ENCODE measurements at regions not wholly inside any gene's neighbourhood (a gene's known extent, or its start where the extent isn't known, plus 50 kb on each side); places are given as distances from the start of the nearest gene placed in this dataset.

- Histone ChIP-seq H3K9me3 (ENCODE audit: control insufficient read depth in 2 of 2, low read length in 2 of 2) (no peaks in the 10 kb centered on the region), H3K27ac (ENCODE audit: insufficient read depth, low read length, poor library complexity, severe bottlenecking) (no peak overlapping the region), H3K27me3 (ENCODE audit: control insufficient read depth, insufficient read depth, low read length) (no peaks in the 10 kb centered on the region), H3K4me3 (ENCODE audit: low read depth, low read length) (no peak overlapping the region), H3K4me1 (ENCODE audit: control insufficient read depth, insufficient read depth, low read length, poor library complexity, severe bottlenecking) (no peaks in the 10 kb centered on the region), H3K36me3 (ENCODE audit: control insufficient read depth, insufficient read depth, low read length) (no peaks in the 10 kb centered on the region)
- Mint-ChIP-seq H3K27me3 (no peaks in the 10 kb centered on the region), H3K9me3 (no peaks in the 10 kb centered on the region), H3K4me1 (no peaks in the 10 kb centered on the region), H3K4me3 (no peak overlapping the region), H3K27ac (peak overlapping the region in 1 of 3 donors; percentile 8), H3K36me3 (no peaks in the 10 kb centered on the region)
- DNase-seq (no peak), ATAC-seq (ENCODE audit: low read depth in 2 of 2) (no peak)
Measured at GRCh38 chr22:48053973-48054372, 1291.5 kb downstream of the TBC1D22A start.

- peaks cover 2% of the 10 kb centered on the region for H3K27me3 Mint-ChIP-seq
- no peak overlapping the region for H3K4me3 ChIP-seq (ENCODE audit: low read depth, low read length)
- no peaks in the 10 kb centered on the region for H3K36me3 ChIP-seq (ENCODE audit: control insufficient read depth, insufficient read depth, low read length)
- no peaks in the 10 kb centered on the region for H3K27me3 ChIP-seq (ENCODE audit: control insufficient read depth, insufficient read depth, low read length)
- no peak overlapping the region for H3K27ac Mint-ChIP-seq
- no peaks in the 10 kb centered on the region for H3K9me3 Mint-ChIP-seq
- H3K4me1 Mint-ChIP-seq, result no peaks in the 10 kb centered on the region
- DNase-seq (no peak), ATAC-seq (ENCODE audit: low read depth in 2 of 2) (no peak)
- no peak overlapping the region for H3K4me3 Mint-ChIP-seq
- H3K9me3 ChIP-seq (ENCODE audit: control insufficient read depth in 2 of 2, low read length in 2 of 2), result no peaks in the 10 kb centered on the region
- H3K27ac ChIP-seq (ENCODE audit: insufficient read depth, low read length, poor library complexity, severe bottlenecking), result no peak overlapping the region
- no peaks in the 10 kb centered on the region for H3K4me1 ChIP-seq (ENCODE audit: control insufficient read depth, insufficient read depth, low read length, poor library complexity, severe bottlenecking)
- no peaks in the 10 kb centered on the region for H3K36me3 Mint-ChIP-seq
Measured at GRCh38 chr22:48053486-48053885, 1291.0 kb downstream of the TBC1D22A start.

GRCh38 chr22:48052621-48052890 lies 1290.1 kb downstream of the TBC1D22A start:
- DNase-seq (no peak), ATAC-seq (ENCODE audit: low read depth in 2 of 2) (no peak)
- H3K9me3 ChIP-seq (ENCODE audit: control insufficient read depth in 2 of 2, low read length in 2 of 2), result no peaks in the 10 kb centered on the region
- Mint-ChIP-seq H3K4me1 (no peaks in the 10 kb centered on the region), H3K9me3 (no peaks in the 10 kb centered on the region), H3K36me3 (no peaks in the 10 kb centered on the region), H3K27me3 (peaks cover 4% of the 10 kb centered on the region), H3K27ac (no peak overlapping the region), H3K4me3 (no peak overlapping the region)
- H3K36me3 ChIP-seq (ENCODE audit: control insufficient read depth, insufficient read depth, low read length), result no peaks in the 10 kb centered on the region
- no peak overlapping the region for H3K4me3 ChIP-seq (ENCODE audit: low read depth, low read length)
- no peaks in the 10 kb centered on the region for H3K27me3 ChIP-seq (ENCODE audit: control insufficient read depth, insufficient read depth, low read length)
- H3K4me1 ChIP-seq (ENCODE audit: control insufficient read depth, insufficient read depth, low read length, poor library complexity, severe bottlenecking), result no peaks in the 10 kb centered on the region
- no peak overlapping the region for H3K27ac ChIP-seq (ENCODE audit: insufficient read depth, low read length, poor library complexity, severe bottlenecking)

- Mint-ChIP-seq H3K36me3 (no peaks in the 10 kb centered on the region), H3K9me3 (no peaks in the 10 kb centered on the region), H3K4me3 (no peak overlapping the region), H3K4me1 (no peaks in the 10 kb centered on the region), H3K27me3 (peaks cover 4% of the 10 kb centered on the region), H3K27ac (no peak overlapping the region)
- no peak overlapping the region for H3K4me3 ChIP-seq (ENCODE audit: low read depth, low read length)
- no peaks in the 10 kb centered on the region for H3K36me3 ChIP-seq (ENCODE audit: control insufficient read depth, insufficient read depth, low read length)
- H3K27me3 ChIP-seq (ENCODE audit: control insufficient read depth, insufficient read depth, low read length), result no peaks in the 10 kb centered on the region
- ATAC-seq (ENCODE audit: low read depth in 2 of 2) (no peak), DNase-seq (no peak)
- H3K27ac ChIP-seq (ENCODE audit: insufficient read depth, low read length, poor library complexity, severe bottlenecking), result no peak overlapping the region
- no peaks in the 10 kb centered on the region for H3K4me1 ChIP-seq (ENCODE audit: control insufficient read depth, insufficient read depth, low read length, poor library complexity, severe bottlenecking)
- no peaks in the 10 kb centered on the region for H3K9me3 ChIP-seq (ENCODE audit: control insufficient read depth in 2 of 2, low read length in 2 of 2)
Measured at GRCh38 chr22:48051796-48052620, 1289.6 kb downstream of the TBC1D22A start.

- Mint-ChIP-seq H3K27me3 (peaks cover 4% of the 10 kb centered on the region), H3K36me3 (no peaks in the 10 kb centered on the region), H3K4me1 (no peaks in the 10 kb centered on the region), H3K4me3 (no peak overlapping the region), H3K9me3 (no peaks in the 10 kb centered on the region), H3K27ac (no peak overlapping the region)
- Histone ChIP-seq H3K27me3 (ENCODE audit: control insufficient read depth, insufficient read depth, low read length) (no peaks in the 10 kb centered on the region), H3K27ac (ENCODE audit: insufficient read depth, low read length, poor library complexity, severe bottlenecking) (no peak overlapping the region), H3K4me1 (ENCODE audit: control insufficient read depth, insufficient read depth, low read length, poor library complexity, severe bottlenecking) (no peaks in the 10 kb centered on the region), H3K9me3 (ENCODE audit: control insufficient read depth in 2 of 2, low read length in 2 of 2) (no peaks in the 10 kb centered on the region), H3K4me3 (ENCODE audit: low read depth, low read length) (no peak overlapping the region), H3K36me3 (ENCODE audit: control insufficient read depth, insufficient read depth, low read length) (no peaks in the 10 kb centered on the region)
- no peak for ATAC-seq (ENCODE audit: low read depth in 2 of 2)
- no peak for DNase-seq
Measured at GRCh38 chr22:48050836-48051235, 1288.4 kb downstream of the TBC1D22A start.

GRCh38 chr22:48049116-48049515 lies 1286.7 kb downstream of the TBC1D22A start:
- no peaks in the 10 kb centered on the region for H3K36me3 Mint-ChIP-seq
- H3K27me3 Mint-ChIP-seq, result peaks cover 9% of the 10 kb centered on the region
- DNase-seq, result no peak
- H3K4me3 Mint-ChIP-seq, result no peak overlapping the region
- Histone ChIP-seq H3K4me3 (ENCODE audit: low read depth, low read length) (no peak overlapping the region), H3K27me3 (ENCODE audit: control insufficient read depth, insufficient read depth, low read length) (no peaks in the 10 kb centered on the region), H3K4me1 (ENCODE audit: control insufficient read depth, insufficient read depth, low read length, poor library complexity, severe bottlenecking) (no peaks in the 10 kb centered on the region), H3K36me3 (ENCODE audit: control insufficient read depth, insufficient read depth, low read length) (no peaks in the 10 kb centered on the region), H3K27ac (ENCODE audit: insufficient read depth, low read length, poor library complexity, severe bottlenecking) (no peak overlapping the region), H3K9me3 (ENCODE audit: control insufficient read depth in 2 of 2, low read length in 2 of 2) (no peaks in the 10 kb centered on the region)
- no peaks in the 10 kb centered on the region for H3K4me1 Mint-ChIP-seq
- no peaks in the 10 kb centered on the region for H3K9me3 Mint-ChIP-seq
- ATAC-seq (ENCODE audit: low read depth in 2 of 2), result no peak
- H3K27ac Mint-ChIP-seq, result no peak overlapping the region

GRCh38 chr22:48047722-48048500 lies 1285.5 kb downstream of the TBC1D22A start:
- no peaks in the 10 kb centered on the region for H3K4me1 ChIP-seq (ENCODE audit: control insufficient read depth, insufficient read depth, low read length, poor library complexity, severe bottlenecking)
- H3K9me3 ChIP-seq (ENCODE audit: control insufficient read depth in 2 of 2, low read length in 2 of 2), result no peaks in the 10 kb centered on the region

GRCh38 chr22:48045369-48045768 lies 1282.9 kb downstream of the TBC1D22A start:
- H3K36me3 ChIP-seq (ENCODE audit: control insufficient read depth, insufficient read depth, low read length), result no peaks in the 10 kb centered on the region
- Mint-ChIP-seq H3K9me3 (peaks cover 0 to 2% (median 0%) of the 10 kb centered on the region in 7 donors), H3K4me1 (no peaks in the 10 kb centered on the region), H3K27me3 (peaks cover 9% of the 10 kb centered on the region), H3K27ac (no peak overlapping the region), H3K36me3 (no peaks in the 10 kb centered on the region), H3K4me3 (no peak overlapping the region)
- ATAC-seq (ENCODE audit: low read depth in 2 of 2), result no peak
- no peaks in the 10 kb centered on the region for H3K4me1 ChIP-seq (ENCODE audit: control insufficient read depth, insufficient read depth, low read length, poor library complexity, severe bottlenecking)
- H3K27ac ChIP-seq (ENCODE audit: insufficient read depth, low read length, poor library complexity, severe bottlenecking), result no peak overlapping the region
- no peak overlapping the region for H3K4me3 ChIP-seq (ENCODE audit: low read depth, low read length)
- no peak for DNase-seq
- no peaks in the 10 kb centered on the region for H3K9me3 ChIP-seq (ENCODE audit: control insufficient read depth in 2 of 2, low read length in 2 of 2)
- no peaks in the 10 kb centered on the region for H3K27me3 ChIP-seq (ENCODE audit: control insufficient read depth, insufficient read depth, low read length)

More at GRCh38 chr22:48047722-48048500, 1285.5 kb downstream of the TBC1D22A start:
- no peaks in the 10 kb centered on the region for H3K36me3 ChIP-seq (ENCODE audit: control insufficient read depth, insufficient read depth, low read length)
- no peaks in the 10 kb centered on the region for H3K4me1 Mint-ChIP-seq
- no peak overlapping the region for H3K27ac ChIP-seq (ENCODE audit: insufficient read depth, low read length, poor library complexity, severe bottlenecking)
- DNase-seq, result no peak
- H3K9me3 Mint-ChIP-seq, result no peaks in the 10 kb centered on the region
- H3K27ac Mint-ChIP-seq, result no peak overlapping the region
- no peak overlapping the region for H3K4me3 Mint-ChIP-seq
- H3K4me3 ChIP-seq (ENCODE audit: low read depth, low read length), result no peak overlapping the region
- peaks cover 9% of the 10 kb centered on the region for H3K27me3 Mint-ChIP-seq
- ATAC-seq (ENCODE audit: low read depth in 2 of 2), result no peak
- H3K27me3 ChIP-seq (ENCODE audit: control insufficient read depth, insufficient read depth, low read length), result no peaks in the 10 kb centered on the region
- H3K36me3 Mint-ChIP-seq, result no peaks in the 10 kb centered on the region
